ENCODE measurements at regions not wholly inside any gene's neighbourhood (a gene's known extent, or its start where the extent isn't known, plus 50 kb on each side); places are given as distances from the start of the nearest gene placed in this dataset.
"Not testable (repeated sequence)": the region's sequence is repeated elsewhere in the genome, so short reads cannot be mapped to it uniquely, and the experiment has no call there.

DNA sequence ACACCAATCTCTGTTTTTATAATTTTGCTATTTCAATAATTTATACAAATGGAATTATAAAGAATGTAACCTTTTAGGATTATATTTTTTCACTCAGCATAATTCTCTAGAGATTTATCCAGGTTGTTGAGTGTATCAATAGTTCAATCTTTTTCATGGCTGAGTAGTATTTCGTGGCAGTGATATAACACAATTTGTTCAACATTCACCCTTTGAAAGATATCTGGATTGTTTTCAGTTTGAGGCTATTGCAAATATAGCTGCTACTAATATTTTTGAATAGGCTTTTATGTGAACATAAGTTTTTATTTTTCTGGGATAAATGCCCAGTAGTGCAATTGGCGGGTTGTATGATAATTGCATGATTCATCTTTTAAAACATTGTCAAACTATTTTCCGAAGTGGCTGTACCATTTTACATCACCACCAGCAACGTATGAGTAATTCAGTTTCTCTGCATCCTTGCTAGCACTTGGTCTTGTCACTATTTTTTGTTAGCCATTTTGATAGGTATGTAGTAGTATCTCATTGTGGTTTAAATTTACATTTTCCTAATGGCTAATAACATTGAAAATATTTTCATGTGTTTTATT lies 55.6 kb upstream of the ABCD3 start:
- Histone ChIP-seq H3K4me1 (replicated peaks in 1 of 2) (no peaks in the 10 kb centered on the region), H3K4me3 (no peak overlapping the region), H3K27ac (no peak overlapping the region)
- 35 to 100% (median 65%) methylated on average over 1 to 4 of the region's 4 CpGs for WGBS, 10 experiments
- no peak for ATAC-seq (replicated peaks in 6 of 8)
- in situ Hi-C loops (cut with MboI; ENCODE audit: low pct_unique_long_range_greater_than_20kb in 2 of 9, low sequenced_read_pairs in 9 of 9, unreplicated experiment in 9 of 9): loop anchor here in 1 of 9 experiments (25.0 kb wide), 1 partner anchor 100 kb away; no protein-coding TSS in a partner anchor

DNA sequence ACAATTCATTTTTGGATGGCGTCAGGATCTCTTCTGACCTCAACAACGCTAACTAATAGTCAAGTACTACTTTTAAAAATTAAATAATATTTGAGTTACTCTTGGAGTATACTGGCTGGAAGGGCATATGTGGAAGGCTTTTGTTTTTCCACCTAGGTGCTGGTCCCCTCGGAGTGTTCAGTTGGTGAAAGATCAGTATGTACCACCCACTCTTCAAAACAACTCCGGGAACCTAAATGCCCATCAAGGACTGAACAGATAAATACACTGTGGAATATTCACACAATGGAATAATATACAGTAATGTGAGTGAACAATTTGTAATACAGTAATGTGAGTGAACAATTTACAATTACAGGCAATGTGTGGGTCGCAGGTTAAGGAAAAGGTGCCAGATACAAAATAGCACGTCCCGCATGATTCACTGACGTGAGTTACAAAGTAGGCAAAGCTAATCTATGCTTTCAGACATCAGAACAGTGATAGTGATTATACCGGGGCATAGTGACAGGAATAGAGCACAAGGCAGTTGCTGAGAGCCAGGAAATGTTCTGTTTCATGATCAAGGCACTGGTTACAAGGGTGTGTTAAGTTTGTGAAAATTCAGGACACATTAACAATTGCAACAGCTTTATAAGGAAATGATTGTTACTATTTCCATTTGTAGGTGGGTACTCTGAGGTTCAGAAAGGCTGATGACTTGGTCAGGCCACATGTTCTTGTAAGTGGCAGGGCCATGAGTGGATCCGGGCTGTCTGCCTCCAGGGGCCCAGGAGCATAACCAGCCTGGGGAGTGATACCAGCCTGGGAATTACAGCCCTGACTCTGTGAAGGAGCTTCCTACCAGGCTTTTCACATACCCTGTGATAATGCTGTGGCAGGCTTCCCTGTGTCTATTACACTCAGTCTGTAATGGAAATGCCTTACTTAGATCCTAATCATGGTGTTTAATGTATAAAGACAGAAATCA lies 59.3 kb upstream of the ABCD3 start:
- no peak overlapping the region for H3K27ac ChIP-seq
- H3K4me1 ChIP-seq (replicated peaks in 1 of 2): no peaks in the 10 kb centered on the region
- 62 to 100% (median 90%) methylated on average over 1 to 9 of the region's 10 CpGs for WGBS, 10 experiments
- peak in 3 of 8 experiments; percentile 55 to 98 (median 94) for ATAC-seq (replicated peaks in 6 of 8)
- in situ Hi-C loops (cut with MboI; ENCODE audit: low pct_unique_long_range_greater_than_20kb in 2 of 9, low sequenced_read_pairs in 9 of 9, unreplicated experiment in 9 of 9): loop anchor here in 1 of 9 experiments (25.0 kb wide), 1 partner anchor 103 kb away; no protein-coding TSS in a partner anchor
- no peak overlapping the region for H3K4me3 ChIP-seq

DNA sequence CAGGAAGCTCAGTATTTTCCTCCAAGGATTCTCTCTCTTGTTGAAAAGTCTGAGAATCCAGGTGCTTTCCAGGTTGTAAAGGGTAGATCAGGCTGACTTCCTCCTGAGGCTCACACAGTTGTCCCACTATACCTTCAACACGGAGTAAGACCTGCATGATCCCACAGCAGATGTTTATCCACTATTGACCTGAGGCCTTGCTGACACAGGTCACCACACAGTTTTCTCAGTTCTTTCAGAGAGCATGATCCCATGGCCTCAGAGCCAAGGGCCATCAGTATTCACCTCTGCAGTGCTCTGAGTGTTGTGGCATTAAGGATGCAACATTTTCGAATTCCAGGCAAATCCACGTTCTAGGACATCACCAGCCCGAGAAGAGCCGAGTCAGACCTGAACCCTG lies 60.5 kb upstream of the ABCD3 start:
- Histone ChIP-seq H3K4me3 (no peak overlapping the region), H3K27ac (no peak overlapping the region), H3K4me1 (replicated peaks in 1 of 2) (no peaks in the 10 kb centered on the region)
- 20 to 100% (median 84%) methylated on average over 1 to 5 of the region's 5 CpGs; no CpG with 5 or more reads in 2 of the 10 experiments for WGBS, 10 experiments
- ATAC-seq (replicated peaks in 6 of 8): no peak
- in situ Hi-C loops (cut with MboI; ENCODE audit: low pct_unique_long_range_greater_than_20kb in 2 of 9, low sequenced_read_pairs in 9 of 9, unreplicated experiment in 9 of 9): loop anchor here in 1 of 9 experiments (25.0 kb wide), 1 partner anchor 105 kb away; no protein-coding TSS in a partner anchor

DNA sequence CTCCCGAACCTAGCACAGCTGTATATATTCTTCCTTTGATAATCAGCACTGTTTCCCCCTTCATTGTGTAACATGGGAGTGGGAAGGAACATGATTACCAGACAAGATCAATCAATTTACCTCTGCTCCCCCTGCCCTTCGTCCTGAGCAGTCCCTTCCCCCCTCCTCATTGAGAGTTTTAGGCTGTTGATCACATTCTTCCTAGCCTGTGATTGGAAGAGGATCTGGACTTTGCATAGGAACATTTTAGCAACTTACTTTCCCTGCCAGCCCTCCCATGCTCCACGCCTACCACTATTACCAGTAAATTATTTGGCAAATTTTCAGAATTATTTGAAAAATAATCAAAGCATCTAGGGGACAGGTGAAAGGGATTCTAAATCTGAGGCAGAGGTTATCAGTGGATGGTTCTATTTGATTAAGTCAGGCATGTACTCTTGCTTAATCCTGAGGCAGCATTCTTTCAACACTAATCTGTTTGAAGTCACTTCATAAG lies 62.7 kb upstream of the ABCD3 start:
- no peak overlapping the region for H3K4me3 ChIP-seq
- no peak overlapping the region for H3K27ac ChIP-seq
- H3K4me1 ChIP-seq (replicated peaks in 1 of 2): no peaks in the 10 kb centered on the region
- in situ Hi-C loops (cut with MboI; ENCODE audit: low pct_unique_long_range_greater_than_20kb in 2 of 9, low sequenced_read_pairs in 9 of 9, unreplicated experiment in 9 of 9): loop anchor here in 1 of 9 experiments (25.0 kb wide), 1 partner anchor 107 kb away; no protein-coding TSS in a partner anchor
- 6 to 80% (median 55%) methylated on average over 1 to 3 of the region's 3 CpGs for WGBS, 10 experiments
- no peak for ATAC-seq (replicated peaks in 6 of 8)

DNA sequence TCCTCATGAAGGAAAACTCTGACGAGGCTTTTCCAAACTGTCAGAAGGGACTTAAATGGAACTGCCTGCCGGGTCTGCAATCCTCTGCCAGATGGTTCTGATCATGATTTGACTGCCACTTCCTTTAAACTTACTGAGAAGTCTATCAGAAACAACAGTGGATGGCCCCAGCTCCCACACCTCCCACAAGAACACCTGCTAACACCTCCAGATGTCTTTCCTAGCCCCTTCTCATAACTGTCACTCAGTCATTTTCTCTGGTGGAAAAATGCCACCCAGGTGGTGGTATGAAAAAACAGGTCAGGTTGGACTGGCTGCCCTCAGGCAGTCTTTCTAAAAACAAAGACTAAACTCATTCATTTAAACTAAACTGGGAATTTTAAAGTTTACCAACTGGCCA lies 66.7 kb upstream of the ABCD3 start:
- ATAC-seq (replicated peaks in 6 of 8): no peak
- WGBS, 10 experiments: 0 to 79% (median 36%) methylated on average over 1 to 2 of the region's 2 CpGs; no CpG with 5 or more reads in 4 of the 10 experiments
- H3K4me1 ChIP-seq (replicated peaks in 1 of 2): no peaks in the 10 kb centered on the region
- H3K27ac ChIP-seq: no peak overlapping the region
- H3K4me3 ChIP-seq: no peak overlapping the region
- in situ Hi-C loops (cut with MboI; ENCODE audit: low pct_unique_long_range_greater_than_20kb in 2 of 9, low sequenced_read_pairs in 9 of 9, unreplicated experiment in 9 of 9): loop anchor here in 1 of 9 experiments (25.0 kb wide), 1 partner anchor 111 kb away; no protein-coding TSS in a partner anchor

DNA sequence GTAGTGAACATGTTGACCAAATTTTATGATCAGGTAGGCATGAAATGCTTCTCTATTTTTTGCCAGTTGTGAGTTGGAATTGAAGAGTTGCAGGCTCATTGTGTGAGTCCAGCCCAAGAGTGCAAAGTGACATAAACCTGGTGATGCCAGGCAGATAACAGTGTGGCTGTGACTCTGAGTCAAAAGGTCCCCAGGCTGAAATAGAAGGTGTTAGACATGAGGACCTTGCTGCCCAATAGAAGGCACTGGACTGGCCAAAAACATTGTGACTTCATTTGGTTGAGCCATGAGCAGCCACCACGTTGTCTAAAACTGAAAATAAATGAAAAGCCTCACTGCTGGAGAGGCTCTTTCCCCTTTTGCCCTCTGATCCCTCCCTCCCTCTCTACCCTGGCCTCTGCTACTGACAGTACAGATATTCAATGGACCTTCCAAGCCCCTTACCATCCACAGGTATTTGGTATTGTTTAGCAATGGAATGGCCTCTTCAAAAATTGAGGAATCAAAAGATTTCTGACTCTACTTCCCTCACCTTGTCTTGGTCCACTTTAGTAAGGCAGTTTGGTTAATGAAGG lies 67.8 kb upstream of the ABCD3 start:
- WGBS, 10 experiments: 0 to 63% (median 6%) methylated on average over 1 of the region's 1 CpG; no CpG with 5 or more reads in 4 of the 10 experiments
- in situ Hi-C loops (cut with MboI; ENCODE audit: low pct_unique_long_range_greater_than_20kb in 2 of 9, low sequenced_read_pairs in 9 of 9, unreplicated experiment in 9 of 9): loop anchor here in 1 of 9 experiments (25.0 kb wide), 1 partner anchor 112 kb away; no protein-coding TSS in a partner anchor

DNA sequence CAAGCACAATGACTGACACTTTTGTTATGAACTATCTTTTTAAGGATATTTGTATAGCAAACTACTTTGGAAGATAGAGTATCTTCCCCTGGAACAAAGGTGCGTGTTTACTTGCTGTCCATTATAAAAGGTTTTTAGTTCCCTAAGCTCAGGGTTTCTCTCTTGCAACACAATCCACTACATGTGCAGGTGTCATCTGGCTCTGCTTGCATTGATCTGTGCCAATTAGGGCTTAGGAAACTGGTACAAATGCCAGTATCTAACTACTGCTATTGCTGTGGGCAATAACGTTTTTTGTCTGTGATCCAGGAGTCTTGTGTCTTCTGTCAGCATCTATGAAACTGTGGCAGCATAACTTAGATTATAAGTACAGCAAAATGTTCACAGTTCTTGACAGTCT lies 68.3 kb upstream of the ABCD3 start:
- WGBS, 10 experiments: 0 to 100% (median 53%) methylated on average over 1 to 2 of the region's 2 CpGs; no CpG with 5 or more reads in 2 of the 10 experiments
- in situ Hi-C loops (cut with MboI; ENCODE audit: low pct_unique_long_range_greater_than_20kb in 2 of 9, low sequenced_read_pairs in 9 of 9, unreplicated experiment in 9 of 9): loop anchor here in 5 of 9 experiments (25.0 kb wide), 4 partner anchors 112 to 713 kb away; no protein-coding TSS in a partner anchor
- H3K27ac ChIP-seq: no peak overlapping the region
- H3K4me3 ChIP-seq: no peak overlapping the region
- ATAC-seq (replicated peaks in 6 of 8): no peak
- H3K4me1 ChIP-seq (replicated peaks in 1 of 2): no peaks in the 10 kb centered on the region

More for the DNA sequence above, 67.8 kb upstream of the ABCD3 start:
- Histone ChIP-seq H3K27ac (no peak overlapping the region), H3K4me1 (replicated peaks in 1 of 2) (no peaks in the 10 kb centered on the region), H3K4me3 (no peak overlapping the region)
- no peak for ATAC-seq (replicated peaks in 6 of 8)

DNA sequence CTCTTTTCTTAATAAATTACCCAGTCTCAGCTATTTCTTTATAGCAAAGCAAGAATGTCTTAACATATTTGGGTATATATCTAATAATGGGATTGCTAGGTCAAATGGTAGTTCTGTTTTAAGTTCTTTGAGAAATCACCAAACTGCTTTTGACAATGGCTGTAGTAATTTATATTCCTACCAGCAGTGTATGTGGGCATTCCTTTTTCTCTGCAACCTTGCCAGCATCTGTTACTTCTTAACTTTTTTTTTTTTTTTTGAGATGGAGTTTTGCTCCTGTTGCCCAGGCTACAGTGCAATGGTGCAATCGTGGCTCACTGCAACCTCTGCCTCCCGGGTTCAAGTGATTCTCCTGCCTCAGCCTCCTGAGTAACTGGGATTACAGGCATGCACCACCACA lies 69.8 kb upstream of the ABCD3 start:
- H3K4me1 ChIP-seq (replicated peaks in 1 of 2); H3K27ac ChIP-seq; H3K4me3 ChIP-seq; ATAC-seq (replicated peaks in 6 of 8): not testable (repeated sequence)
- WGBS, 10 experiments: 80 to 83% methylated on average over 1 of the region's 2 CpGs; no CpG with 5 or more reads in 8 of the 10 experiments
- in situ Hi-C loops (cut with MboI; ENCODE audit: low pct_unique_long_range_greater_than_20kb in 2 of 9, low sequenced_read_pairs in 9 of 9, unreplicated experiment in 9 of 9): loop anchor here in 4 of 9 experiments (25.0 kb wide), 3 partner anchors 286 to 711 kb away; no protein-coding TSS in a partner anchor

DNA sequence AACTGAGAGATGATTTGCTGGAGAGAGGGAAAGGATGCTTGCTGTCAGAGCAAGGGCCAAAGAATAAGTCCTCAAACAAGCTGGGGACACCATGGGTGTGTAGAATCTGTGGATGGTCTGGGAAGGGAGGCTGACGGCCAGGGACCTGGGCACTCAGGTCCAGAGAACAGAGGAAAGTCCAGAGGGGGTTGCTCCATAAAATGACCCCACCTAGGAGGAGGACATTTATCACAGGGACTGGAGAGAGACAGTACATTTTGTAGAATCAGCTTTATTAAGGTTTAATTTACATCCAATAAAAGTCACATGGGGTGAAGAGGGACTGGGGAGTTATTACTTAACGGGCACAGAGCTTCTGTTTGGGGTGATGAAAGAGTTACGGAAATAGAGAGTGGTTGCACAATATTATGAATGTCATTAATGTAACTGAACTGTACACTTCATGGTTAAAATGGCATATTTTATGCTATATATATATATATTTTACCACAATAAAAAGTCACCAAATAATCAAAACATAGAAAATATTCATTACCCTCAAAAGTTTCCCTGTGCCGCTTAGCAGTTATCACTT lies 73.0 kb upstream of the ABCD3 start:
- H3K27ac ChIP-seq: no peak overlapping the region
- H3K4me1 ChIP-seq (replicated peaks in 1 of 2): no peaks in the 10 kb centered on the region
- 67 to 94% (median 85%) methylated on average over 2 to 4 of the region's 4 CpGs; no CpG with 5 or more reads in 1 of the 10 experiments for WGBS, 10 experiments
- in situ Hi-C loops (cut with MboI; ENCODE audit: low pct_unique_long_range_greater_than_20kb in 2 of 9, low sequenced_read_pairs in 9 of 9, unreplicated experiment in 9 of 9): loop anchor here in 4 of 9 experiments (25.0 kb wide), 3 partner anchors 283 to 708 kb away; no protein-coding TSS in a partner anchor
- ATAC-seq (replicated peaks in 6 of 8): no peak
- no peak overlapping the region for H3K4me3 ChIP-seq

DNA sequence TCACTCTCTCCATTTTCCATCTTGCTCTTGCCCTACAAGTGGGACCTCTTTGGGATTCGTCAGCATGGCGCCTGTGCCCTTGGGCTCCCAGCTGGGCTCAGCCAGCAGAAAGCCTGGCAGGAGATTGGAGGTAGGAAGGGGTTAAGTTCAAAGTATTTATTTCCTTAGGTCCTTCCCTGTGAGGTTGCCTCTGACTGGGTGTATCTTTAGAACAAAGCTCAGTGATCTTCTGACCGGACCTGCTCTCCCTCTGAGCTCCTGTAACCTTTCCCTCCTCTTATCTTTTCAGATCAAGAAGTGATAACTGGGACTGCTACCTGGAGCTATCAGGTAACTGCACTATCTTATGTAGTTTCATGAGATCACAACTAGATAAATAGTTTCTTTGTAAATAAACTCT lies 75.8 kb upstream of the ABCD3 start:
- no peak for ATAC-seq (replicated peaks in 6 of 8)
- Histone ChIP-seq H3K4me1 (replicated peaks in 1 of 2) (no peaks in the 10 kb centered on the region), H3K4me3 (no peak overlapping the region), H3K27ac (no peak overlapping the region)
- in situ Hi-C loops (cut with MboI; ENCODE audit: low pct_unique_long_range_greater_than_20kb in 2 of 9, low sequenced_read_pairs in 9 of 9, unreplicated experiment in 9 of 9): loop anchor here in 4 of 9 experiments (25.0 kb wide), 3 partner anchors 280 to 705 kb away; no protein-coding TSS in a partner anchor
- WGBS, 10 experiments: 39 to 89% (median 73%) methylated on average over 1 to 3 of the region's 3 CpGs; no CpG with 5 or more reads in 2 of the 10 experiments

DNA sequence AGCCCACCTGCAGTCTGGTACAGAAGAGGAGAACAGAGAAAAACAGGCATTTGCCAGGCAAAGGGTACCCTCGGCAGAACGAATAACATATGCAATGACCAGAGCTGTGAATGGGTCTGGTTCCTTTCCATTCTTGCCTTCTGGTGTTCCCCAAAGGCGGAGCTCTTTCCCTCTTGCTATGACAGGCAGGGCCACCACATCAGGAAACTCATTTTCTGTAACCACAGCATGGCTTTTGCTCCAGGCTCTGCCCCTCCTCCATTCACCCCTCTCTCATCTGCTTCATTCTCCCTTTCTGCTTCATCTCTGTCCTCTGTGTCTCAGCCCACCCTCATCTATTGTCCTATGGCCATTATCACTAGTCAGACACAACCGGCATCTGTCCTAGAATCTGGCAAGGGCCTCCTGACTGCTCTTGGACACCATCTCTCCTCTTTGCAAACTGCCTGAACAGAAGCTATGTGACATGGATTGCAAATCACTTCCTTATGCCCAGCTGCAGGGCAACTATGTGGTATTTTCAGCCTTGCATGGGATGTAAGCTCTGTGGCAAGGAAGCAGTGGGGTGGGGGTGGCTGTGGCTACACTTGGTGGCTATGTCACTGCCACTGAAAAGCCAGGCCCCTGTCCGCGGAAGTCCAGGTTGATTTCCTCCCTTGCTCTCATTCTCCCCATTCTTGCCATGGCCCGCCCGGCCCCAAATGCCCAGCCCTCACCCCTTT lies 78.8 kb upstream of the ABCD3 start:
- no peak overlapping the region for H3K27ac ChIP-seq
- 40 to 100% (median 78%) methylated on average over 1 to 5 of the region's 8 CpGs; no CpG with 5 or more reads in 1 of the 10 experiments for WGBS, 10 experiments
- H3K4me1 ChIP-seq (replicated peaks in 1 of 2): no peaks in the 10 kb centered on the region
- no peak overlapping the region for H3K4me3 ChIP-seq
- in situ Hi-C loops (cut with MboI; ENCODE audit: low pct_unique_long_range_greater_than_20kb in 2 of 9, low sequenced_read_pairs in 9 of 9, unreplicated experiment in 9 of 9): loop anchor here in 7 of 9 experiments (5.0 to 25.0 kb wide), 7 partner anchors 125 to 702 kb away; no protein-coding TSS in a partner anchor
- peak in 5 of 8 experiments; percentile 26 to 51 (median 38) for ATAC-seq (replicated peaks in 6 of 8)
